Heart right ventricle (tissue), 16 donors: ENCODE measurements at regions not wholly inside any gene's neighbourhood (a gene's known extent, or its start where the extent isn't known, plus 50 kb on each side); places are given as distances from the start of the nearest gene placed in this dataset.

Source experiments
- ATAC-seq, 8 donors: fragments of 200-7000 bp; cut with Tn5 transposase; one replicate each; pipeline ENCODE4 v1.9.1; 2020; ENCODE audit warnings: mild to moderate bottlenecking in 8 of 8, moderate library complexity in 8 of 8, moderate number of reproducible peaks in 1 of 8
- DNase-seq, 2 donors: peaks; one replicate each; pipeline ENCODE4 v3.0.0-alpha.2; 2020
- H3K27ac ChIP-seq, 10 donors: fragments of 200-600 bp; sonication (generic) in 2 of 10; one replicate each; pipeline versions ENCODE4 v1.5.0 to v1.8.0; 2020 to 2022; ENCODE audit warnings: mild to moderate bottlenecking in 3 of 10
- H3K27me3 ChIP-seq, 7 donors: fragments of 200-600 bp; one replicate each; pipeline ENCODE4 v1.8.0; 2021 to 2022; ENCODE audit warnings: mild to moderate bottlenecking in 2 of 7
- H3K36me3 ChIP-seq, 9 donors: fragments of 200-600 bp; sonication (generic) in 1 of 9; one replicate each; pipeline versions ENCODE4 v1.5.0 to v1.8.0; 2020 to 2022; ENCODE audit warnings: mild to moderate bottlenecking in 2 of 9
- H3K4me1 ChIP-seq, 9 donors: fragments of 200-600 bp; sonication (generic) in 1 of 9; one replicate each; pipeline versions ENCODE4 v1.5.0 to v1.8.0; 2020 to 2022; ENCODE audit warnings: mild to moderate bottlenecking in 4 of 9
- H3K4me3 ChIP-seq, 10 donors: fragments of 200-600 bp; sonication (generic) in 2 of 10; one replicate each; pipeline versions ENCODE4 v1.5.0 to v1.8.0; 2020 to 2022; ENCODE audit warnings: mild to moderate bottlenecking in 7 of 10, moderate library complexity in 2 of 10
- H3K9me3 ChIP-seq, 11 donors: fragments of 200-600 bp in 10 of 11; sonication (generic) in 2 of 11; one replicate each; pipeline versions ENCODE4 v1.5.0 to v1.8.0; 2013 to 2022; ENCODE audit warnings: mild to moderate bottlenecking in 2 of 11, control low read depth in 1 of 11, moderate library complexity in 1 of 11
- WGBS, 2 donors: extraction: QIAGEN DNeasy Blood & Tissue Kit; methylation state at CpG; one replicate each; pipeline ENCODE4 v1.1.7; 2013; ENCODE audit warnings: inconsistent platforms in 1 of 2; 5-methylcytosine and 5-hydroxymethylcytosine counted together
- intact Hi-C, 10 donors: fragments of 100-400 bp; cut with DNase I; formaldehyde crosslinking; loops; one replicate each; pipeline versions ENCODE4 v1.11.1 to v1.14.2; 2022
- TF ChIP-seq, protein P1 (sequence below), 9 donors: fragments of 200-600 bp; sonication (generic) in 2 of 9; IDR thresholded peaks; one replicate each; pipeline versions ENCODE4 v1.5.0 to v1.8.0; 2021 to 2022; ENCODE audit warnings: antibody characterized with exemption in 9 of 9, mild to moderate bottlenecking in 5 of 9, moderate library complexity in 1 of 9
- donor health status: Arrhythmogenic right ventricular cardiomyopathy.
- donor health status: ischemic (EF 13 %, LVEDD 7.1; RV severe dilation, severe dysfunction).
- donor health status: healthy with polysubstance abuse.
- donor health status: DM: no; HTN: yes; CAD: no.
- donor health status: DM: no; HTN: no; CAD: no.
- donor health status: ischemic (EF 25% LVEDD 6.9; RV normal size, moderate dysfunction).
- donor health status: ischemic (EF 25% LVEDD 5.7; RV mildly dilated, moderate dysfunction).
- donor health status: healthy.
- donor health status: DM: yes; HTN: yes; CAD: no.
- donor health status: Ischemic cardiomyopathy.
- donor health status: ischemic (EF 35%, LVEDD 5.7; RV mildly dilated, moderate dysfunction).
- donor health status: nonischemic (EF 11% LVEDD 7.7; RV severe dilation, severe dysfunction).
- donor health status: DM: yes; HTN: yes; CAD: no.
- donor health status: PGD.
- donor health status: ischemic (EF 29% LVEDD 5.4; RV normal size, mild dysfunction).
- donor health status: nonischemic (EF 23%, LVEDD 6.1; RV moderate dilation, normal function).

- 33 to 47% methylated on average over 3 of the region's 3 CpGs for WGBS, 2 donors
- intact Hi-C loops: no loop called here
- ATAC-seq (no peak), DNase-seq (no peak)
- Histone ChIP-seq H3K27ac (no peak overlapping the region), H3K27me3 (no peaks in the 10 kb centered on the region), H3K4me3 (no peak overlapping the region), H3K9me3 (no peaks in the 10 kb centered on the region), H3K4me1 (no peaks in the 10 kb centered on the region), H3K36me3 (no peaks in the 10 kb centered on the region)
- TF ChIP-seq, protein P1, sequence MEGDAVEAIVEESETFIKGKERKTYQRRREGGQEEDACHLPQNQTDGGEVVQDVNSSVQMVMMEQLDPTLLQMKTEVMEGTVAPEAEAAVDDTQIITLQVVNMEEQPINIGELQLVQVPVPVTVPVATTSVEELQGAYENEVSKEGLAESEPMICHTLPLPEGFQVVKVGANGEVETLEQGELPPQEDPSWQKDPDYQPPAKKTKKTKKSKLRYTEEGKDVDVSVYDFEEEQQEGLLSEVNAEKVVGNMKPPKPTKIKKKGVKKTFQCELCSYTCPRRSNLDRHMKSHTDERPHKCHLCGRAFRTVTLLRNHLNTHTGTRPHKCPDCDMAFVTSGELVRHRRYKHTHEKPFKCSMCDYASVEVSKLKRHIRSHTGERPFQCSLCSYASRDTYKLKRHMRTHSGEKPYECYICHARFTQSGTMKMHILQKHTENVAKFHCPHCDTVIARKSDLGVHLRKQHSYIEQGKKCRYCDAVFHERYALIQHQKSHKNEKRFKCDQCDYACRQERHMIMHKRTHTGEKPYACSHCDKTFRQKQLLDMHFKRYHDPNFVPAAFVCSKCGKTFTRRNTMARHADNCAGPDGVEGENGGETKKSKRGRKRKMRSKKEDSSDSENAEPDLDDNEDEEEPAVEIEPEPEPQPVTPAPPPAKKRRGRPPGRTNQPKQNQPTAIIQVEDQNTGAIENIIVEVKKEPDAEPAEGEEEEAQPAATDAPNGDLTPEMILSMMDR (IDR thresholded peaks at IDR 0.05): no peak
Observed at GRCh38 chr11:81970886-81971285, 762.8 kb downstream of the FAM181B start.

- WGBS, 2 donors: 27 to 31% methylated on average over 1 of the region's 1 CpG
- Histone ChIP-seq H3K27ac (no peak overlapping the region), H3K4me3 (no peak overlapping the region), H3K4me1 (no peaks in the 10 kb centered on the region), H3K27me3 (no peaks in the 10 kb centered on the region), H3K9me3 (no peaks in the 10 kb centered on the region), H3K36me3 (no peaks in the 10 kb centered on the region)
- ATAC-seq (no peak), DNase-seq (no peak)
- intact Hi-C loops: no loop called here
- TF ChIP-seq, protein P1 (IDR thresholded peaks at IDR 0.05): no peak
Observed at GRCh38 chr11:81967242-81967641, 766.4 kb downstream of the FAM181B start.

DNA sequence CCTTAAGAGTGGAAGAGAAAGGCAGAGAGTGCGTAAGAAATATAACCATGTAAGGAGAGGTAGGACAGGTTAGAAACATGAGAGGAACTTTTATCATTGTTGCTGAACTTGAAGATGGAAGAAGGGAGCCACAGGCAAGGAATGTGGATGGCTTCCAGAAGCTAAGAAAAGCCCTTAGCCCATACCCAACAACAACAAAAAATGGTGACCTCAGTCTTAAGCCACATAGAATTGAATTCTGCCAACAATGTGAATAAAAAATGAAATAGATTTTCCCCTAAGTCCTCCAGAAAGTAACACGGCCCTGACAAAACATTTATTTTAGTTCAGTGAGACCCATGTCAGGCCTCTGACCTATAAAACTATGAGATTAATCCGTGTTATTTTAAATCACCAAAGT, 767.3 kb downstream of the FAM181B start:
- H3K27me3 ChIP-seq: no peaks in the 10 kb centered on the region
- H3K27ac ChIP-seq: no peak overlapping the region
- WGBS, 2 donors: 76 to 85% methylated on average over 3 of the region's 3 CpGs
- H3K4me1 ChIP-seq: no peaks in the 10 kb centered on the region
- H3K36me3 ChIP-seq: no peaks in the 10 kb centered on the region
- no peak for ATAC-seq
- no peak overlapping the region for H3K4me3 ChIP-seq
- H3K9me3 ChIP-seq: no peaks in the 10 kb centered on the region
- TF ChIP-seq, protein P1 (IDR thresholded peaks at IDR 0.05): no peak
- DNase-seq: no peak
- intact Hi-C loops: no loop called here

DNA sequence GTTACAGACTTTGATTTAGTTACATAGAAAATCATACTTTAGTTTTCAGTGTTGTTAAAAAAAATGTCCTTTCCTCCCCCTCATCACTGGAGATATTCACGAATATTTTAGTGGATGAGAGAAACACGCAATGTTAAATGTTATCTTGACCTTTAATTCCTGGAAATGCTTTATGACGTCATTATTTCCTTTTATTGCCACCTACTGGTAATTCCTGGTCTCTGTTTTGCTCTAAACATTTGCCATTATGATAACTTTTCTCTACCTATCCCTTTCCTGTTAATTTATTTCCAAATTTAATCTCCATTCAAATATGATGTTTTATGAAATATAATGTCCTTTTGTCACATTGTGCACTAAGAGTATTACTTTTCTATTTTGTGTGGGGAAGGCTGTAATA, 770.6 kb downstream of the FAM181B start:
- TF ChIP-seq, protein P1 (IDR thresholded peaks at IDR 0.05): peak in 2 of 9 donors; percentile 13 to 19
- H3K4me1 ChIP-seq: no peaks in the 10 kb centered on the region
- DNase-seq (no peak), ATAC-seq (no peak)
- H3K4me3 ChIP-seq: no peak overlapping the region
- no peaks in the 10 kb centered on the region for H3K36me3 ChIP-seq
- intact Hi-C loops: no loop called here
- no peak overlapping the region for H3K27ac ChIP-seq
- no peaks in the 10 kb centered on the region for H3K9me3 ChIP-seq
- 11 to 20% methylated on average over 3 of the region's 3 CpGs for WGBS, 2 donors
- no peaks in the 10 kb centered on the region for H3K27me3 ChIP-seq

GRCh38 chr11:81960443-81960842, 773.2 kb downstream of the FAM181B start:
- Histone ChIP-seq H3K9me3 (peaks cover 0 to 11% (median 0%) of the 10 kb centered on the region in 11 donors), H3K4me1 (no peaks in the 10 kb centered on the region), H3K27me3 (no peaks in the 10 kb centered on the region), H3K4me3 (no peak overlapping the region), H3K36me3 (no peaks in the 10 kb centered on the region), H3K27ac (no peak overlapping the region)
- ATAC-seq: no peak
- intact Hi-C loops: no loop called here
- DNase-seq: no peak
- TF ChIP-seq, protein P1 (IDR thresholded peaks at IDR 0.05): no peak
- WGBS, 2 donors: 85 to 89% methylated on average over 3 of the region's 3 CpGs
